ENCODE measurements at regions not wholly inside any gene's neighbourhood (a gene's known extent, or its start where the extent isn't known, plus 50 kb on each side); places are given as distances from the start of the nearest gene placed in this dataset.

DNA sequence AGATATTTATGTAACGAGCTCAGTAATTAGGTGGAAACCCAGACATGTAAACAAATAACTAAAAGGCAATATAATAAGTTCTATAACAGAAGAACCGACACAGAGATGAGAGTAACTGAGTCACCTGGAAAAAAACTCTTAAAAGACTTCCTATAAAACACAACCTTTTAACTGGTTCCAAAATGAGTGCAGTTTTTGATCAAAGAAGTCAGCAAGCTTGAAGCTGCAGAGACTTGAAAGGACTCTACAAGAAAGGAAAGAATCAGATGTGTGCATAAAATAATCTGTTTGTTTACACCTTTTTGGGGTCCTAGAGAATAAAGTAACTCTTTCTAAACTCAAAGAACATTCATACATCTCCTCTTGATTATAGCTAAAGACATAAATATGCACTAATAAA lies 560.4 kb upstream of the CCDC54 start:
- Histone ChIP-seq H3K4me3 (ENCODE audit: low read depth in 1 of 3, low read length in 3 of 3) (no peak overlapping the region), H3K27ac (ENCODE audit: low read depth in 1 of 2, low read length in 2 of 2) (no peak overlapping the region), H3K27me3 (ENCODE audit: control insufficient read depth in 4 of 4, insufficient read depth in 4 of 4, low read length in 3 of 4) (no peaks in the 10 kb centered on the region), H3K9ac (ENCODE audit: low read depth in 1 of 2, low read length in 2 of 2) (no peak overlapping the region), H3K36me3 (ENCODE audit: control insufficient read depth in 4 of 4, insufficient read depth in 3 of 4, low read depth in 1 of 4, low read length in 3 of 4) (no peaks in the 10 kb centered on the region), H3K4me1 (ENCODE audit: control insufficient read depth in 4 of 4, insufficient read depth in 4 of 4, low read length in 3 of 4) (no peaks in the 10 kb centered on the region), H3K9me3 (ENCODE audit: control insufficient read depth in 4 of 4, low read length in 3 of 4) (no peaks in the 10 kb centered on the region)
- TF ChIP-seq NR2F2 (IDR thresholded peaks at IDR 0.05) (no peak), JUND (IDR thresholded peaks at IDR 0.05) (no peak), TAF1 (conservative IDR thresholded peaks at IDR 0.05) (no peak), HNF4G (IDR thresholded peaks at IDR 0.05) (no peak), RXRA (IDR thresholded peaks at IDR 0.05) (no peak), EGR1 (IDR thresholded peaks at IDR 0.05; ENCODE audit: low read depth in 2 of 2) (no peak), YY1 (IDR thresholded peaks at IDR 0.05) (no peak), FOXA2 (IDR thresholded peaks at IDR 0.05) (no peak), RAD21 (IDR thresholded peaks at IDR 0.05) (no peak), HNF4A (conservative IDR thresholded peaks at IDR 0.05) (no peak), SP1 (IDR thresholded peaks at IDR 0.05) (no peak), GABPA (IDR thresholded peaks at IDR 0.05 in 1 of 2, conservative IDR thresholded peaks at IDR 0.05 in 1 of 2) (no peak), FOXA1 (IDR thresholded peaks at IDR 0.05) (no peak)
- TF ChIP-seq, protein P1, sequence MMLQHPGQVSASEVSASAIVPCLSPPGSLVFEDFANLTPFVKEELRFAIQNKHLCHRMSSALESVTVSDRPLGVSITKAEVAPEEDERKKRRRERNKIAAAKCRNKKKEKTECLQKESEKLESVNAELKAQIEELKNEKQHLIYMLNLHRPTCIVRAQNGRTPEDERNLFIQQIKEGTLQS (IDR thresholded peaks at IDR 0.05): no peak
- TF ChIP-seq, protein P2, sequence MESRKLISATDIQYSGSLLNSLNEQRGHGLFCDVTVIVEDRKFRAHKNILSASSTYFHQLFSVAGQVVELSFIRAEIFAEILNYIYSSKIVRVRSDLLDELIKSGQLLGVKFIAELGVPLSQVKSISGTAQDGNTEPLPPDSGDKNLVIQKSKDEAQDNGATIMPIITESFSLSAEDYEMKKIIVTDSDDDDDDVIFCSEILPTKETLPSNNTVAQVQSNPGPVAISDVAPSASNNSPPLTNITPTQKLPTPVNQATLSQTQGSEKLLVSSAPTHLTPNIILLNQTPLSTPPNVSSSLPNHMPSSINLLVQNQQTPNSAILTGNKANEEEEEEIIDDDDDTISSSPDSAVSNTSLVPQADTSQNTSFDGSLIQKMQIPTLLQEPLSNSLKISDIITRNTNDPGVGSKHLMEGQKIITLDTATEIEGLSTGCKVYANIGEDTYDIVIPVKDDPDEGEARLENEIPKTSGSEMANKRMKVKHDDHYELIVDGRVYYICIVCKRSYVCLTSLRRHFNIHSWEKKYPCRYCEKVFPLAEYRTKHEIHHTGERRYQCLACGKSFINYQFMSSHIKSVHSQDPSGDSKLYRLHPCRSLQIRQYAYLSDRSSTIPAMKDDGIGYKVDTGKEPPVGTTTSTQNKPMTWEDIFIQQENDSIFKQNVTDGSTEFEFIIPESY (IDR thresholded peaks at IDR 0.05): no peak
- TF ChIP-seq, protein P3, sequence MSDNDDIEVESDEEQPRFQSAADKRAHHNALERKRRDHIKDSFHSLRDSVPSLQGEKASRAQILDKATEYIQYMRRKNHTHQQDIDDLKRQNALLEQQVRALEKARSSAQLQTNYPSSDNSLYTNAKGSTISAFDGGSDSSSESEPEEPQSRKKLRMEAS (IDR thresholded peaks at IDR 0.05): no peak
- TF ChIP-seq, protein P4, sequence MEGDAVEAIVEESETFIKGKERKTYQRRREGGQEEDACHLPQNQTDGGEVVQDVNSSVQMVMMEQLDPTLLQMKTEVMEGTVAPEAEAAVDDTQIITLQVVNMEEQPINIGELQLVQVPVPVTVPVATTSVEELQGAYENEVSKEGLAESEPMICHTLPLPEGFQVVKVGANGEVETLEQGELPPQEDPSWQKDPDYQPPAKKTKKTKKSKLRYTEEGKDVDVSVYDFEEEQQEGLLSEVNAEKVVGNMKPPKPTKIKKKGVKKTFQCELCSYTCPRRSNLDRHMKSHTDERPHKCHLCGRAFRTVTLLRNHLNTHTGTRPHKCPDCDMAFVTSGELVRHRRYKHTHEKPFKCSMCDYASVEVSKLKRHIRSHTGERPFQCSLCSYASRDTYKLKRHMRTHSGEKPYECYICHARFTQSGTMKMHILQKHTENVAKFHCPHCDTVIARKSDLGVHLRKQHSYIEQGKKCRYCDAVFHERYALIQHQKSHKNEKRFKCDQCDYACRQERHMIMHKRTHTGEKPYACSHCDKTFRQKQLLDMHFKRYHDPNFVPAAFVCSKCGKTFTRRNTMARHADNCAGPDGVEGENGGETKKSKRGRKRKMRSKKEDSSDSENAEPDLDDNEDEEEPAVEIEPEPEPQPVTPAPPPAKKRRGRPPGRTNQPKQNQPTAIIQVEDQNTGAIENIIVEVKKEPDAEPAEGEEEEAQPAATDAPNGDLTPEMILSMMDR (IDR thresholded peaks at IDR 0.05; ENCODE audit: low read depth, low read length, missing input control): no peak
- TF ChIP-seq, protein P5, sequence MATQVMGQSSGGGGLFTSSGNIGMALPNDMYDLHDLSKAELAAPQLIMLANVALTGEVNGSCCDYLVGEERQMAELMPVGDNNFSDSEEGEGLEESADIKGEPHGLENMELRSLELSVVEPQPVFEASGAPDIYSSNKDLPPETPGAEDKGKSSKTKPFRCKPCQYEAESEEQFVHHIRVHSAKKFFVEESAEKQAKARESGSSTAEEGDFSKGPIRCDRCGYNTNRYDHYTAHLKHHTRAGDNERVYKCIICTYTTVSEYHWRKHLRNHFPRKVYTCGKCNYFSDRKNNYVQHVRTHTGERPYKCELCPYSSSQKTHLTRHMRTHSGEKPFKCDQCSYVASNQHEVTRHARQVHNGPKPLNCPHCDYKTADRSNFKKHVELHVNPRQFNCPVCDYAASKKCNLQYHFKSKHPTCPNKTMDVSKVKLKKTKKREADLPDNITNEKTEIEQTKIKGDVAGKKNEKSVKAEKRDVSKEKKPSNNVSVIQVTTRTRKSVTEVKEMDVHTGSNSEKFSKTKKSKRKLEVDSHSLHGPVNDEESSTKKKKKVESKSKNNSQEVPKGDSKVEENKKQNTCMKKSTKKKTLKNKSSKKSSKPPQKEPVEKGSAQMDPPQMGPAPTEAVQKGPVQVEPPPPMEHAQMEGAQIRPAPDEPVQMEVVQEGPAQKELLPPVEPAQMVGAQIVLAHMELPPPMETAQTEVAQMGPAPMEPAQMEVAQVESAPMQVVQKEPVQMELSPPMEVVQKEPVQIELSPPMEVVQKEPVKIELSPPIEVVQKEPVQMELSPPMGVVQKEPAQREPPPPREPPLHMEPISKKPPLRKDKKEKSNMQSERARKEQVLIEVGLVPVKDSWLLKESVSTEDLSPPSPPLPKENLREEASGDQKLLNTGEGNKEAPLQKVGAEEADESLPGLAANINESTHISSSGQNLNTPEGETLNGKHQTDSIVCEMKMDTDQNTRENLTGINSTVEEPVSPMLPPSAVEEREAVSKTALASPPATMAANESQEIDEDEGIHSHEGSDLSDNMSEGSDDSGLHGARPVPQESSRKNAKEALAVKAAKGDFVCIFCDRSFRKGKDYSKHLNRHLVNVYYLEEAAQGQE (IDR thresholded peaks at IDR 0.05): no peak
- no peak for DNase-seq (ENCODE audit: low spot score)
- WGBS: 80% methylated on average over 2 of the region's 2 CpGs

All from liver (tissue), 8 donors.